Small intestine (tissue), 7 donors: ENCODE measurements at regions not wholly inside any gene's neighbourhood (a gene's known extent, or its start where the extent isn't known, plus 50 kb on each side); places are given as distances from the start of the nearest gene placed in this dataset.
A peak's percentile ranks its signal among the peaks of the same experiment; 100 is the strongest.

ENCODE experiments used
- DNase-seq, 2 donors: peaks; one replicate each; pipeline versions ENCODE4 v3.0.0 to v3.0.0-alpha.2; 2013
- FAIRE-seq: peaks from 2 replicates; lab custom pipeline; 2012; peaks lifted over from hg19 to GRCh38; lab: Jason Lieb, UNC
- H3K27ac ChIP-seq, 3 donors: one replicate each; pipeline ENCODE4 v1.5.1; 2013; ENCODE audit warnings: low read length in 2 of 3, mild to moderate bottlenecking in 2 of 3, control low read depth in 1 of 3, inconsistent platforms in 1 of 3, low read depth in 1 of 3, moderate library complexity in 1 of 3
- H3K27me3 ChIP-seq, 3 donors: one replicate each; pipeline ENCODE4 v1.6.1; 2013; ENCODE audit warnings: low read length in 3 of 3, inconsistent platforms in 1 of 3; ENCODE audit not compliant: control insufficient read depth in 3 of 3, insufficient read depth in 3 of 3
- H3K36me3 ChIP-seq, 3 donors: one replicate each; pipeline ENCODE4 v1.6.1; 2013; ENCODE audit warnings: low read length in 3 of 3, inconsistent platforms in 1 of 3, low read depth in 1 of 3, mild to moderate bottlenecking in 1 of 3, moderate library complexity in 1 of 3; ENCODE audit not compliant: control insufficient read depth in 3 of 3, insufficient read depth in 2 of 3
- H3K4me1 ChIP-seq, 3 donors: one replicate each; pipeline ENCODE4 v1.6.1; 2013; ENCODE audit warnings: low read length in 2 of 3, inconsistent platforms in 1 of 3, low read depth in 1 of 3, mild to moderate bottlenecking in 1 of 3, moderate library complexity in 1 of 3; ENCODE audit not compliant: control insufficient read depth in 3 of 3, insufficient read depth in 2 of 3
- H3K4me3 ChIP-seq, 3 donors: one replicate each; pipeline ENCODE4 v1.5.1; 2013; ENCODE audit warnings: low read length in 3 of 3, control low read depth in 1 of 3, inconsistent platforms in 1 of 3, low read depth in 1 of 3, mild to moderate bottlenecking in 1 of 3, moderate library complexity in 1 of 3
- H3K9me3 ChIP-seq, 2 donors: one replicate each; pipeline ENCODE4 v1.6.1; 2013; ENCODE audit warnings: low read depth in 1 of 2, low read length in 1 of 2; ENCODE audit not compliant: control insufficient read depth in 2 of 2, insufficient read depth in 1 of 2
- WGBS, 3 donors: extraction: QIAGEN DNeasy Blood & Tissue Kit; methylation state at CpG; one replicate each; pipeline ENCODE4 v1.1.7; 2013; 5-methylcytosine and 5-hydroxymethylcytosine counted together
- donor health status: healthy with polysubstance abuse.
- donor health status: control.
- donor health status: control.
- donor health status: Bipolar disorder and iron deficiency.
- donor health status: healthy.

DNA sequence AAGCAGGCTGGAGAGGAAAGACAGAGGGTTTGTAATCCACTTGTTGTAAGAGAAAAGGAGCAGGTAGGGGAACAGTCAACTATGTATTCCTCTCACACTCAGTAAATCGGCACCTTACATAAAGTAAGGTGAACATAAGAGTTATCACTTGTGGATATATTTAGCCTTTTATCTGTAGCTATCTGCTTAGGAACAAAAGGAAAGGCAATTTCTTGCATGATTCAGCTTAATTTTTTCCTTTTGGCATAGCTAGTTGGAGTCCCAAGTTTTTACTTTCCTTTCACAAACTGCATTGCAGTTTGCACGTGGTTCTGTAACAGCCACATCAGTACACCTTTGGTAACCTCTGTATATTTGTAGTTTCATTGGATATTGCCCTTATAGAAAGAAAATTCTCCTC is 250.9 kb upstream of the PIK3R1 start:
- H3K9me3 ChIP-seq, result no peaks in the 10 kb centered on the region
- no peaks in the 10 kb centered on the region for H3K27me3 ChIP-seq
- H3K27ac ChIP-seq, result no peak overlapping the region
- DNase-seq (peak; percentile 7 to 24), FAIRE-seq (no peak)
- peaks cover 1 to 13% (median 3%) of the 10 kb centered on the region in 3 donors for H3K4me1 ChIP-seq
- no peaks in the 10 kb centered on the region for H3K36me3 ChIP-seq
- WGBS, 3 donors, result 18 to 53% (median 18%) methylated on average over 2 of the region's 2 CpGs
- no peak overlapping the region for H3K4me3 ChIP-seq

DNA sequence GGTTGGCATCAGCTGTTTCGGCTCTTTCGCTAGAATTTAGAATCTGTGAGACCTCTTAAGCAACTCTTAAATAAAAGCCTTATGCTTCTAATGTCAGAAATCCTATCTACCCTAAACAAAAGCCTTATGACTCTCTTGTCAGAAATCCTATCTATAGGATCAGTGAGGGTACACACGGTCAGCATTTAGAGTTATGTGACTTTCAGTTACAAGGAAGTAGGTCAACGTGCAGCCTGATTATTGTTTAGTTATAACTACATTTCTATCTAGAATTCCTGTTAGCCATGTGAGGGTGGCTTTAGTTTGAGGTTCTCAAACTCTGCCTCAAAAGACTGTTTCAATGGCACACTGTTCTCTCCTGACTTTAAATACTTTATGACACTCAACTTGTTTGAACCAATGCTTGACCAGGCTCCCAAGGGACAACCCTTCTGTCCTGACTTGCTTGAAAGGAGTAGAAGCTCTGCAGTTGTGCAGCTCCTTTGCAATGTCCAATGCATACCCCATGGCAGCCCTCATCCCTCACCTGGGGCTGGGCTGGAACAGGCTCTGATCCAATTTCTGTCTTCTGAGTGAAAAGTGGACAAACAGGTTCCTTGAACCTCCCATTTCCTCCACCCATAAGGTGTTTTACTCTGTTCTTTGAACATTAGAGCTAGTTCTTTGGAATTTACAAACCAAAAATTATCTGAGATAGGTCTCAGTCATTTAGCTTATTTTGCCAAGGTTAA is 251.6 kb upstream of the PIK3R1 start:
- H3K4me1 ChIP-seq, result peaks cover 1 to 13% (median 3%) of the 10 kb centered on the region in 3 donors
- no peaks in the 10 kb centered on the region for H3K27me3 ChIP-seq
- H3K27ac ChIP-seq, result no peak overlapping the region
- no peak overlapping the region for H3K4me3 ChIP-seq
- FAIRE-seq (no peak), DNase-seq (peak; percentile 32 to 34)
- no peaks in the 10 kb centered on the region for H3K9me3 ChIP-seq
- no peaks in the 10 kb centered on the region for H3K36me3 ChIP-seq
- WGBS, 3 donors, result 57 to 78% (median 59%) methylated on average over 4 of the region's 4 CpGs

DNA sequence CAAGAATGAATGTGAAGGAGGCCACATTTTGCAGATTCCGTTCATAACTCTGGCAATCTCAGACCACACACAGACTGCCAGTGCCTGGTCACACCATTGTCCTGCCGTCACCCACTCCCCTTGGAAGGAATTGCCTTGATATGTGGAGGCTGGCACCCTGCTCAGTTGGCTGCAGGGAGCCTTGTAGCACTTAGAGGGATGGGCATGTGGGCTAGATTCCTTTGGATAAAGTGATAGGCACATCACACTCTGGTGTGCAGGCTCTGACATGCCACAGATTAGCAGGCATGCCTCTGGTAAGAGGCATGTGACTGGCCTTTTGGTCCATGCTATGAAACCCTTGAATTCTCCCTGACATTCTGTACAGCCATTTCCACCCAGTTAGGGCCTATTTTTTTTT is 254.6 kb upstream of the PIK3R1 start:
- no peak for FAIRE-seq
- no peaks in the 10 kb centered on the region for H3K9me3 ChIP-seq
- peaks cover 1 to 9% (median 3%) of the 10 kb centered on the region in 3 donors for H3K4me1 ChIP-seq
- H3K4me3 ChIP-seq, result no peak overlapping the region
- 48 to 89% (median 70%) methylated on average over 2 of the region's 2 CpGs for WGBS, 3 donors
- DNase-seq, result no peak
- H3K36me3 ChIP-seq, result no peaks in the 10 kb centered on the region
- no peak overlapping the region for H3K27ac ChIP-seq
- H3K27me3 ChIP-seq, result no peaks in the 10 kb centered on the region

GRCh38 chr5:67957374-67957773 is 258.2 kb upstream of the PIK3R1 start:
- H3K4me3 ChIP-seq, result no peak overlapping the region
- no peaks in the 10 kb centered on the region for H3K27me3 ChIP-seq
- DNase-seq (no peak), FAIRE-seq (no peak)
- no peaks in the 10 kb centered on the region for H3K36me3 ChIP-seq
- no peaks in the 10 kb centered on the region for H3K9me3 ChIP-seq
- WGBS, 3 donors, result 81 to 88% (median 83%) methylated on average over 5 to 6 of the region's 6 CpGs
- H3K4me1 ChIP-seq, result no peaks in the 10 kb centered on the region
- no peak overlapping the region for H3K27ac ChIP-seq

DNA sequence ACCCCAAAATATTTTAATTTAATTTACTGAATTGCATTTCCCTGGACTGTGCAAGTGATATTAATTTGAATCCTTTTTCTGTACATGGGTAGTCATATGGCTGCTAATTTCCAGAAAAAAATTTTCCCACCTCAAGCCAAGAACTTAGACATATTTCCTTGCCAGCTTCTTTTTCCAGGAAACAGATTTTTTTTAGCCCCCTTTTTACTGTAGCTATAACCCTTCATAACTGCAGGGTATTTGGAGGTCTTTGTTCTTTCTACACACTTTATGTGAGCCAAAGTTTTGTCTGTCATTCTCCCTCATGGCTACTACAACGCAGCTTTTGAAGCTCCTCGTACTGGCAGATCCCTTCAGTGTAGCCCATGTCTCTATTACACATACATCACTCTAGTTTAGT is 261.2 kb upstream of the PIK3R1 start:
- Histone ChIP-seq H3K36me3 (no peaks in the 10 kb centered on the region), H3K4me1 (no peaks in the 10 kb centered on the region), H3K9me3 (no peaks in the 10 kb centered on the region), H3K27me3 (no peaks in the 10 kb centered on the region), H3K4me3 (no peak overlapping the region), H3K27ac (no peak overlapping the region)
- FAIRE-seq, result no peak
- 86 to 95% (median 86%) methylated on average over 2 of the region's 2 CpGs for WGBS, 3 donors
- DNase-seq, result no peak

GRCh38 chr5:67942421-67942820 is 273.1 kb upstream of the PIK3R1 start:
- no peak for DNase-seq
- Histone ChIP-seq H3K9me3 (no peaks in the 10 kb centered on the region), H3K4me1 (no peaks in the 10 kb centered on the region), H3K4me3 (no peak overlapping the region), H3K27ac (no peak overlapping the region), H3K36me3 (no peaks in the 10 kb centered on the region), H3K27me3 (no peaks in the 10 kb centered on the region)
- WGBS, 3 donors, result 62 to 70% (median 68%) methylated on average over 7 of the region's 7 CpGs
- no peak for FAIRE-seq

GRCh38 chr5:67941614-67942401 is 273.7 kb upstream of the PIK3R1 start:
- Histone ChIP-seq H3K4me1 (no peaks in the 10 kb centered on the region), H3K27ac (no peak overlapping the region), H3K27me3 (no peaks in the 10 kb centered on the region), H3K4me3 (no peak overlapping the region), H3K36me3 (no peaks in the 10 kb centered on the region), H3K9me3 (no peaks in the 10 kb centered on the region)
- FAIRE-seq (no peak), DNase-seq (no peak)
- WGBS, 3 donors, result 51 to 65% (median 63%) methylated on average over 5 of the region's 5 CpGs

GRCh38 chr5:67935908-67936566 is 279.5 kb upstream of the PIK3R1 start:
- no peak for DNase-seq
- FAIRE-seq, result no peak
- H3K4me3 ChIP-seq, result no peak overlapping the region
- no peaks in the 10 kb centered on the region for H3K27me3 ChIP-seq
- no peak overlapping the region for H3K27ac ChIP-seq
- H3K4me1 ChIP-seq, result no peaks in the 10 kb centered on the region
- H3K36me3 ChIP-seq, result no peaks in the 10 kb centered on the region
- peaks cover 0 to 6% of the 10 kb centered on the region in 2 donors for H3K9me3 ChIP-seq
- 54 to 64% (median 54%) methylated on average over 4 of the region's 4 CpGs for WGBS, 3 donors
